ENCODE measurements at regions not wholly inside any gene's neighbourhood (a gene's known extent, or its start where the extent isn't known, plus 50 kb on each side); places are given as distances from the start of the nearest gene placed in this dataset.

GRCh38 chr10:78250313-78251015 lies 216.8 kb downstream of the RPS24 start:
- Mint-ChIP-seq H3K4me1 (peaks cover 7% of the 10 kb centered on the region), H3K9me3 (no peaks in the 10 kb centered on the region), H3K27ac (no peak overlapping the region), H3K36me3 (peaks cover 2% of the 10 kb centered on the region), H3K4me3 (no peak overlapping the region), H3K27me3 (peaks cover 16% of the 10 kb centered on the region)
- no peak for DNase-seq

GRCh38 chr10:78251016-78251385 lies 217.3 kb downstream of the RPS24 start:
- Mint-ChIP-seq H3K9me3 (no peaks in the 10 kb centered on the region), H3K4me1 (peaks cover 7% of the 10 kb centered on the region), H3K4me3 (no peak overlapping the region), H3K27me3 (peaks cover 16% of the 10 kb centered on the region), H3K27ac (no peak overlapping the region), H3K36me3 (no peaks in the 10 kb centered on the region)
- DNase-seq = no peak

- H3K9me3 Mint-ChIP-seq = no peaks in the 10 kb centered on the region
- no peak overlapping the region for H3K27ac Mint-ChIP-seq
- H3K4me1 Mint-ChIP-seq = peaks cover 7% of the 10 kb centered on the region
- DNase-seq = no peak
- H3K36me3 Mint-ChIP-seq = no peaks in the 10 kb centered on the region
- H3K27me3 Mint-ChIP-seq = peaks cover 16% of the 10 kb centered on the region
- no peak overlapping the region for H3K4me3 Mint-ChIP-seq
Measured at GRCh38 chr10:78252286-78252685, 218.6 kb downstream of the RPS24 start.

- no peak overlapping the region for H3K27ac Mint-ChIP-seq
- no peaks in the 10 kb centered on the region for H3K36me3 Mint-ChIP-seq
- H3K27me3 Mint-ChIP-seq = peaks cover 12% of the 10 kb centered on the region
- H3K4me1 Mint-ChIP-seq = peaks cover 7% of the 10 kb centered on the region
- no peak for DNase-seq
- no peak overlapping the region for H3K4me3 Mint-ChIP-seq
- no peaks in the 10 kb centered on the region for H3K9me3 Mint-ChIP-seq
Measured at GRCh38 chr10:78253063-78253853, 219.6 kb downstream of the RPS24 start.

- no peak for DNase-seq
- no peaks in the 10 kb centered on the region for H3K36me3 Mint-ChIP-seq
- no peak overlapping the region for H3K27ac Mint-ChIP-seq
- H3K27me3 Mint-ChIP-seq = peaks cover 9% of the 10 kb centered on the region
- H3K4me3 Mint-ChIP-seq = no peak overlapping the region
- H3K9me3 Mint-ChIP-seq = no peaks in the 10 kb centered on the region
- H3K4me1 Mint-ChIP-seq = peaks cover 7% of the 10 kb centered on the region
Measured at GRCh38 chr10:78254013-78254412, 220.3 kb downstream of the RPS24 start.

GRCh38 chr10:78255214-78255613 lies 221.6 kb downstream of the RPS24 start:
- no peaks in the 10 kb centered on the region for H3K36me3 Mint-ChIP-seq
- no peak overlapping the region for H3K27ac Mint-ChIP-seq
- no peaks in the 10 kb centered on the region for H3K9me3 Mint-ChIP-seq
- no peak for DNase-seq
- H3K27me3 Mint-ChIP-seq = no peaks in the 10 kb centered on the region
- peaks cover 4% of the 10 kb centered on the region for H3K4me1 Mint-ChIP-seq
- H3K4me3 Mint-ChIP-seq = no peak overlapping the region

GRCh38 chr10:78255796-78256638 lies 222.4 kb downstream of the RPS24 start:
- H3K4me3 Mint-ChIP-seq = no peak overlapping the region
- DNase-seq = no peak
- no peaks in the 10 kb centered on the region for H3K36me3 Mint-ChIP-seq
- no peaks in the 10 kb centered on the region for H3K9me3 Mint-ChIP-seq
- no peaks in the 10 kb centered on the region for H3K27me3 Mint-ChIP-seq
- no peak overlapping the region for H3K27ac Mint-ChIP-seq
- H3K4me1 Mint-ChIP-seq = no peaks in the 10 kb centered on the region

- Mint-ChIP-seq H3K9me3 (no peaks in the 10 kb centered on the region), H3K36me3 (no peaks in the 10 kb centered on the region), H3K4me1 (no peaks in the 10 kb centered on the region), H3K27me3 (no peaks in the 10 kb centered on the region), H3K27ac (no peak overlapping the region), H3K4me3 (no peak overlapping the region)
- DNase-seq = no peak
Measured at GRCh38 chr10:78258323-78259030, 224.8 kb downstream of the RPS24 start.

- no peaks in the 10 kb centered on the region for H3K27me3 Mint-ChIP-seq
Measured at GRCh38 chr10:78259391-78259790, 225.7 kb downstream of the RPS24 start.

GRCh38 chr10:78260141-78260540 lies 226.5 kb downstream of the RPS24 start:
- Mint-ChIP-seq H3K27me3 (no peaks in the 10 kb centered on the region), H3K36me3 (no peaks in the 10 kb centered on the region), H3K27ac (no peak overlapping the region), H3K9me3 (no peaks in the 10 kb centered on the region), H3K4me3 (no peak overlapping the region), H3K4me1 (no peaks in the 10 kb centered on the region)
- no peak for DNase-seq

More at GRCh38 chr10:78259391-78259790, 225.7 kb downstream of the RPS24 start:
- H3K4me3 Mint-ChIP-seq = no peak overlapping the region
- no peaks in the 10 kb centered on the region for H3K9me3 Mint-ChIP-seq
- DNase-seq = no peak
- H3K27ac Mint-ChIP-seq = no peak overlapping the region
- H3K4me1 Mint-ChIP-seq = no peaks in the 10 kb centered on the region
- H3K36me3 Mint-ChIP-seq = no peaks in the 10 kb centered on the region

- no peak overlapping the region for H3K27ac Mint-ChIP-seq
- no peaks in the 10 kb centered on the region for H3K9me3 Mint-ChIP-seq
- no peaks in the 10 kb centered on the region for H3K36me3 Mint-ChIP-seq
- H3K4me3 Mint-ChIP-seq = no peak overlapping the region
- H3K4me1 Mint-ChIP-seq = no peaks in the 10 kb centered on the region
- no peaks in the 10 kb centered on the region for H3K27me3 Mint-ChIP-seq
- DNase-seq = no peak
Measured at GRCh38 chr10:78260680-78261079, 227.0 kb downstream of the RPS24 start.

- DNase-seq = no peak
- H3K27ac Mint-ChIP-seq = no peak overlapping the region
- no peak overlapping the region for H3K4me3 Mint-ChIP-seq
- no peaks in the 10 kb centered on the region for H3K27me3 Mint-ChIP-seq
- no peaks in the 10 kb centered on the region for H3K36me3 Mint-ChIP-seq
- no peaks in the 10 kb centered on the region for H3K4me1 Mint-ChIP-seq
- no peaks in the 10 kb centered on the region for H3K9me3 Mint-ChIP-seq
Measured at GRCh38 chr10:78261291-78261690, 227.6 kb downstream of the RPS24 start.

- Mint-ChIP-seq H3K36me3 (no peaks in the 10 kb centered on the region), H3K27me3 (no peaks in the 10 kb centered on the region), H3K4me3 (no peak overlapping the region), H3K27ac (no peak overlapping the region), H3K4me1 (no peaks in the 10 kb centered on the region), H3K9me3 (no peaks in the 10 kb centered on the region)
- no peak for DNase-seq
Measured at GRCh38 chr10:78262860-78263259, 229.2 kb downstream of the RPS24 start.

GRCh38 chr10:78263521-78263988 lies 229.9 kb downstream of the RPS24 start:
- no peak for DNase-seq
- Mint-ChIP-seq H3K4me1 (no peaks in the 10 kb centered on the region), H3K36me3 (no peaks in the 10 kb centered on the region), H3K27me3 (no peaks in the 10 kb centered on the region), H3K9me3 (no peaks in the 10 kb centered on the region), H3K27ac (no peak overlapping the region), H3K4me3 (no peak overlapping the region)

GRCh38 chr10:78264361-78264760 lies 230.7 kb downstream of the RPS24 start:
- Mint-ChIP-seq H3K27ac (no peak overlapping the region), H3K4me1 (no peaks in the 10 kb centered on the region), H3K27me3 (no peaks in the 10 kb centered on the region), H3K36me3 (no peaks in the 10 kb centered on the region), H3K4me3 (no peak overlapping the region), H3K9me3 (no peaks in the 10 kb centered on the region)
- DNase-seq = no peak

All from activated naive CD8-positive, alpha-beta T cell treated with anti-CD3 and anti-CD28 coated beads for 36 hours (primary cell).